ENCODE measurements at regions not wholly inside any gene's neighbourhood (a gene's known extent, or its start where the extent isn't known, plus 50 kb on each side); places are given as distances from the start of the nearest gene placed in this dataset.
A peak's percentile ranks its signal among the peaks of the same experiment; 100 is the strongest.
"Not testable (repeated sequence)": the region's sequence is repeated elsewhere in the genome, so short reads cannot be mapped to it uniquely, and the experiment has no call there.

- H3K36me3 ChIP-seq (replicated peaks in 1 of 2; ENCODE audit: control extremely low read depth in 1 of 2, control insufficient read depth in 1 of 2, extremely low read depth in 1 of 2, insufficient read depth in 2 of 2, low read length in 1 of 2); H3K27me3 Mint-ChIP-seq; H3K9me3 Mint-ChIP-seq (ENCODE audit: insufficient read depth); H3K27ac ChIP-seq (ENCODE audit: low read length in 2 of 2); POLR2A ChIA-PET; H3K9ac ChIP-seq (ENCODE audit: low read length); intact Hi-C loops (cut with micrococcal nuclease); H3K27me3 ChIP-seq (replicated peaks in 1 of 4; ENCODE audit: control extremely low read depth in 1 of 4, control insufficient read depth in 3 of 4, insufficient read depth in 4 of 4, low read length in 3 of 4); H3K4me2 ChIP-seq (replicated peaks; ENCODE audit: low read depth, low read length, poor library complexity, severe bottlenecking); H4K20me1 ChIP-seq (ENCODE audit: control insufficient read depth, insufficient read depth, low read length, poor library complexity, severe bottlenecking); H3K79me2 ChIP-seq (ENCODE audit: control insufficient read depth, insufficient read depth, low read length); H3K9me3 ChIP-seq (ENCODE audit: control extremely low read depth in 1 of 3, control insufficient read depth in 2 of 3, insufficient read depth in 1 of 3, low read length in 2 of 3): not testable (repeated sequence)
- TF ChIP-seq, protein P1, sequence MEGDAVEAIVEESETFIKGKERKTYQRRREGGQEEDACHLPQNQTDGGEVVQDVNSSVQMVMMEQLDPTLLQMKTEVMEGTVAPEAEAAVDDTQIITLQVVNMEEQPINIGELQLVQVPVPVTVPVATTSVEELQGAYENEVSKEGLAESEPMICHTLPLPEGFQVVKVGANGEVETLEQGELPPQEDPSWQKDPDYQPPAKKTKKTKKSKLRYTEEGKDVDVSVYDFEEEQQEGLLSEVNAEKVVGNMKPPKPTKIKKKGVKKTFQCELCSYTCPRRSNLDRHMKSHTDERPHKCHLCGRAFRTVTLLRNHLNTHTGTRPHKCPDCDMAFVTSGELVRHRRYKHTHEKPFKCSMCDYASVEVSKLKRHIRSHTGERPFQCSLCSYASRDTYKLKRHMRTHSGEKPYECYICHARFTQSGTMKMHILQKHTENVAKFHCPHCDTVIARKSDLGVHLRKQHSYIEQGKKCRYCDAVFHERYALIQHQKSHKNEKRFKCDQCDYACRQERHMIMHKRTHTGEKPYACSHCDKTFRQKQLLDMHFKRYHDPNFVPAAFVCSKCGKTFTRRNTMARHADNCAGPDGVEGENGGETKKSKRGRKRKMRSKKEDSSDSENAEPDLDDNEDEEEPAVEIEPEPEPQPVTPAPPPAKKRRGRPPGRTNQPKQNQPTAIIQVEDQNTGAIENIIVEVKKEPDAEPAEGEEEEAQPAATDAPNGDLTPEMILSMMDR (IDR thresholded peaks at IDR 0.05) = peak; percentile 77
- peaks cover 10% of the 10 kb centered on the region for H3K4me1 Mint-ChIP-seq
- Histone ChIP-seq H3K4me3 (ENCODE audit: control extremely low read depth in 1 of 5, extremely low read depth in 1 of 5, insufficient read depth in 1 of 5, low read depth in 2 of 5, low read length in 4 of 5) (peak overlapping the region in 2 of 5 experiments; percentile 9 to 31), H2AFZ (ENCODE audit: insufficient read depth, low read depth, low read length, poor library complexity, severe bottlenecking) (peak overlapping the region; percentile 56), H3K4me1 (ENCODE audit: control insufficient read depth in 2 of 2, insufficient read depth in 2 of 2, low read length in 2 of 2) (peaks cover 4 to 12% of the 10 kb centered on the region in 2 donors)
- DNase-seq (peak; percentile 82), ATAC-seq (ENCODE audit: low read depth) (peak; percentile 74)
- CTCF ChIA-PET = interaction anchor here (1.5 kb wide), 1 partner anchor 316 kb away, joined by 5 read pairs; no protein-coding TSS in a partner anchor
- H3K4me3 Mint-ChIP-seq = peak overlapping the region; percentile 78
- H3K27ac Mint-ChIP-seq = peak overlapping the region; percentile 86
- 0% methylated on average over 3 of the region's 3 CpGs for WGBS (ENCODE audit: insufficient coverage)
These were observed 80.1 kb downstream of the TBC1D28 start for GRCh38 chr17:18564099-18564448.

DNA sequence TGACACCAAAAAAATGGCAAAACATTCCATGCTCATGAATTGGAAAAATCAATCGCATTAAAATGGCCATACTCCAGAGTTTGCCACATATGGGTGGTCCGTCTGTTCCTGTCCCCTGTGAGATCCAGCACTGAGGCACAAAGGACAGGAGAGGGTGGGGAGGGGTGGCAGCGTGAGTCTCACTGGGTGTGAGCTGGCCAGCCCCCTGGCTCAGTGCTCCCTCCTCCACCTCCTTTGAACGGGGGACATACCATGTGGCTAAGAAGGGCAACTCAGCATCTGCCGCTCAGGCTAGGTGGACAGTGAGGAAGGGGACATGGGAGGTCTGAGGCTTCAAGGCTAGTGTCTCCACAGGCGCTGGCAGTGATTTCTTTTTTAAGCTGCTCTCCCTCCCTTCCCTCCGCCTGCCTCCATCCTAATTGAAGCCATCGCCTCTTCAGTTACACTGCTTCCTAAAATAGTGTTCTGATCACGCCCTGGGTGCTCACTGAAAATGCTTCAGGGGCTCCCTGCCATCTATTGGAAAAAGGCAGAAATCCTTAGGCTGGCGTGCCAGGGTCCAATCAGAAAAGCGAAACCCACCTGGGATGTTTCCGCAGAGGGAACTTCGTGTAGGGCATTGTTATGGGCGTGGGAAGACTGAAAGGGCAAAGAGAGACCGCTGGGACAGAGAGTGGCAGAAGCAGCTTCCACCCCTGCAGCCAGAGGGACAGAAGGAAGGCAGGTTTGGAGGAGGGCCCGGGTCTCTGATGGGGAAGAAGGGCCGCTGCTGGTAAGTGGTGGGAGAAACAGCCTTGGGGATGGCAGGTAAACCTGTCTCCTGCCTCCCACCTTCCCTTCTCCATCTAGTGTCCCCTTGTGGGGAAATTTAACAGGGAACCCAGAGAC lies 75.8 kb downstream of the TBC1D28 start:
- H3K9ac ChIP-seq (ENCODE audit: low read length); H3K4me3 Mint-ChIP-seq; H3K27ac Mint-ChIP-seq; ATAC-seq (ENCODE audit: low read depth); CTCF ChIA-PET; POLR2A ChIA-PET; H3K27ac ChIP-seq (ENCODE audit: low read length in 2 of 2); H3K4me1 Mint-ChIP-seq; H2AFZ ChIP-seq (ENCODE audit: insufficient read depth, low read depth, low read length, poor library complexity, severe bottlenecking); H3K9me3 ChIP-seq (ENCODE audit: control extremely low read depth in 1 of 3, control insufficient read depth in 2 of 3, insufficient read depth in 1 of 3, low read length in 2 of 3); H3K4me3 ChIP-seq (ENCODE audit: control extremely low read depth in 1 of 5, extremely low read depth in 1 of 5, insufficient read depth in 1 of 5, low read depth in 2 of 5, low read length in 4 of 5); DNase-seq; H3K79me2 ChIP-seq (ENCODE audit: control insufficient read depth, insufficient read depth, low read length); H3K4me2 ChIP-seq (replicated peaks; ENCODE audit: low read depth, low read length, poor library complexity, severe bottlenecking); H4K20me1 ChIP-seq (ENCODE audit: control insufficient read depth, insufficient read depth, low read length, poor library complexity, severe bottlenecking); H3K27me3 Mint-ChIP-seq; intact Hi-C loops (cut with micrococcal nuclease); H3K4me1 ChIP-seq (ENCODE audit: control insufficient read depth in 2 of 2, insufficient read depth in 2 of 2, low read length in 2 of 2); H3K27me3 ChIP-seq (replicated peaks in 1 of 4; ENCODE audit: control extremely low read depth in 1 of 4, control insufficient read depth in 3 of 4, insufficient read depth in 4 of 4, low read length in 3 of 4); H3K36me3 ChIP-seq (replicated peaks in 1 of 2; ENCODE audit: control extremely low read depth in 1 of 2, control insufficient read depth in 1 of 2, extremely low read depth in 1 of 2, insufficient read depth in 2 of 2, low read length in 1 of 2); H3K9me3 Mint-ChIP-seq (ENCODE audit: insufficient read depth): not testable (repeated sequence)
- 85% methylated on average over 9 of the region's 17 CpGs for WGBS (ENCODE audit: insufficient coverage)

DNA sequence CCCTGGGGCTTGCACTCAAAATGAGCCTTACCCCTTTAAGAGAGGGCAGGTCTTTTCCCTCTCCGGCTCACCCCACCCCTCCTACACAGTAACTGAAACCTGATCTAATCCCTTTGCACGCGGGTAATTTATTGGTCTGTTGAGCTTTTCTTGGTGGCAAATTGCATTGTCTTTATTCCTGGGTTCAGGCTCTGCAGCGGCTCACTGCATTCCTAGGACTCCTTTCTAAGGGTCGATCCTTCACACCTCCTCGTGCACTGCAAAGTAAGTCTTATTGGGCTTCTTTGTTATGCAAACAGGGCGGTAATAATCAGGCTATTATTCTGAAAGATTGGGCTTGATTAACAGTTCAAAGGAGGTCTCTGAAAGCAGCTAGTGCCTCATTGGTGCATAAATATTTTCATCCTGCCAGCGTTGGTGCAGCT lies 74.7 kb downstream of the TBC1D28 start:
- H3K27ac Mint-ChIP-seq; H3K4me1 ChIP-seq (ENCODE audit: control insufficient read depth in 2 of 2, insufficient read depth in 2 of 2, low read length in 2 of 2); POLR2A ChIA-PET; H3K36me3 ChIP-seq (replicated peaks in 1 of 2; ENCODE audit: control extremely low read depth in 1 of 2, control insufficient read depth in 1 of 2, extremely low read depth in 1 of 2, insufficient read depth in 2 of 2, low read length in 1 of 2); H3K4me3 ChIP-seq (ENCODE audit: control extremely low read depth in 1 of 5, extremely low read depth in 1 of 5, insufficient read depth in 1 of 5, low read depth in 2 of 5, low read length in 4 of 5); H2AFZ ChIP-seq (ENCODE audit: insufficient read depth, low read depth, low read length, poor library complexity, severe bottlenecking); intact Hi-C loops (cut with micrococcal nuclease); ATAC-seq (ENCODE audit: low read depth); H3K4me1 Mint-ChIP-seq; DNase-seq; H3K27ac ChIP-seq (ENCODE audit: low read length in 2 of 2); H3K9me3 Mint-ChIP-seq (ENCODE audit: insufficient read depth); H3K4me2 ChIP-seq (replicated peaks; ENCODE audit: low read depth, low read length, poor library complexity, severe bottlenecking); H3K9ac ChIP-seq (ENCODE audit: low read length); CTCF ChIA-PET; H3K79me2 ChIP-seq (ENCODE audit: control insufficient read depth, insufficient read depth, low read length); H3K9me3 ChIP-seq (ENCODE audit: control extremely low read depth in 1 of 3, control insufficient read depth in 2 of 3, insufficient read depth in 1 of 3, low read length in 2 of 3); H3K27me3 ChIP-seq (replicated peaks in 1 of 4; ENCODE audit: control extremely low read depth in 1 of 4, control insufficient read depth in 3 of 4, insufficient read depth in 4 of 4, low read length in 3 of 4); H4K20me1 ChIP-seq (ENCODE audit: control insufficient read depth, insufficient read depth, low read length, poor library complexity, severe bottlenecking); H3K27me3 Mint-ChIP-seq; H3K4me3 Mint-ChIP-seq: not testable (repeated sequence)
- 20% methylated on average over 1 of the region's 8 CpGs for WGBS (ENCODE audit: insufficient coverage)
